ENCODE measurements at regions not wholly inside any gene's neighbourhood (a gene's known extent, or its start where the extent isn't known, plus 50 kb on each side); places are given as distances from the start of the nearest gene placed in this dataset.

- no peak for TF ChIP-seq EZH2 (IDR thresholded peaks at IDR 0.05; ENCODE audit: insufficient read depth, poor library complexity, severe bottlenecking)
- no peak for TF ChIP-seq EZH2phosphoT487 (IDR thresholded peaks at IDR 0.05; ENCODE audit: insufficient read depth, low read depth)
These were observed 92.1 kb upstream of the COL21A1 start for GRCh38 chr6:56339524-56339923.
